GM18511 (cell line): ENCODE measurements at regions not wholly inside any gene's neighbourhood (a gene's known extent, or its start where the extent isn't known, plus 50 kb on each side); places are given as distances from the start of the nearest gene placed in this dataset.
"Not testable (repeated sequence)": the region's sequence is repeated elsewhere in the genome, so short reads cannot be mapped to it uniquely, and the experiment has no call there.

ENCODE experiments used
- ATAC-seq: cut with Tn5 transposase; IDR thresholded peaks from one replicate; pipeline ENCODE4 v1.9.1; 2021; ENCODE audit warnings: mild to moderate bottlenecking, moderate library complexity; ENCODE audit not compliant: unreplicated experiment

GRCh38 chr10:106392778-106393177 is 771.7 kb downstream of the SORCS1 start:
- no peak for ATAC-seq

- no peak for ATAC-seq
Observed at GRCh38 chr10:106387063-106387462, 777.4 kb downstream of the SORCS1 start.

GRCh38 chr10:106384496-106384895 is 780.0 kb downstream of the SORCS1 start:
- no peak for ATAC-seq

- no peak for ATAC-seq
Observed at GRCh38 chr10:106380706-106381105, 783.8 kb downstream of the SORCS1 start.

GRCh38 chr10:106378251-106378650 is 786.3 kb downstream of the SORCS1 start:
- ATAC-seq: no peak

- no peak for ATAC-seq
Observed at GRCh38 chr10:106370751-106371150, 793.8 kb downstream of the SORCS1 start.

- no peak for ATAC-seq
Observed at GRCh38 chr10:106360870-106361269, 803.6 kb downstream of the SORCS1 start.

GRCh38 chr10:106355450-106355849 is 809.1 kb downstream of the SORCS1 start:
- no peak for ATAC-seq

GRCh38 chr10:106348933-106349332 is 815.6 kb downstream of the SORCS1 start:
- no peak for ATAC-seq

- no peak for ATAC-seq
Observed at GRCh38 chr10:106347547-106347946, 817.0 kb downstream of the SORCS1 start.

GRCh38 chr10:106343539-106343938 is 821.0 kb downstream of the SORCS1 start:
- ATAC-seq: not testable (repeated sequence)

GRCh38 chr10:106341356-106341755 is 823.1 kb downstream of the SORCS1 start:
- no peak for ATAC-seq

GRCh38 chr10:106338486-106338885 is 826.0 kb downstream of the SORCS1 start:
- no peak for ATAC-seq

GRCh38 chr10:106336874-106337273 is 827.6 kb downstream of the SORCS1 start:
- no peak for ATAC-seq

GRCh38 chr10:106327747-106328146 is 836.8 kb downstream of the SORCS1 start:
- ATAC-seq: no peak

- no peak for ATAC-seq
Observed at GRCh38 chr10:106320876-106321275, 843.6 kb downstream of the SORCS1 start.

GRCh38 chr10:106320078-106320477 is 844.4 kb downstream of the SORCS1 start:
- no peak for ATAC-seq

GRCh38 chr10:106317554-106317953 is 847.0 kb downstream of the SORCS1 start:
- no peak for ATAC-seq

- no peak for ATAC-seq
Observed at GRCh38 chr10:106313041-106313440, 851.5 kb downstream of the SORCS1 start.

GRCh38 chr10:106312087-106312486 is 852.4 kb downstream of the SORCS1 start:
- ATAC-seq: no peak

- no peak for ATAC-seq
Observed at GRCh38 chr10:106311590-106311989, 852.9 kb downstream of the SORCS1 start.

- no peak for ATAC-seq
Observed at GRCh38 chr10:106310596-106310995, 853.9 kb downstream of the SORCS1 start.

GRCh38 chr10:106309376-106309775 is 855.1 kb downstream of the SORCS1 start:
- no peak for ATAC-seq

- ATAC-seq: no peak
Observed at GRCh38 chr10:106308284-106308683, 856.2 kb downstream of the SORCS1 start.
